H54 (cell line): ENCODE measurements at regions not wholly inside any gene's neighbourhood (a gene's known extent, or its start where the extent isn't known, plus 50 kb on each side); places are given as distances from the start of the nearest gene placed in this dataset.

Experiments
- DNase-seq: peaks from one replicate; pipeline ENCODE4 v3.0.0; 2011; ENCODE audit warnings: low spot score, mixed read lengths; ENCODE audit not compliant: insufficient read length
- FAIRE-seq: peaks from 3 replicates; lab custom pipeline; 2011; peaks lifted over from hg19 to GRCh38; lab: Jason Lieb, UNC
- POLR2A ChIP-seq: IDR thresholded peaks from 2 replicates; pipeline ENCODE4 v1.6.1; 2011; ENCODE audit warnings: low read depth, mild to moderate bottlenecking, low read length

- no peak for TF ChIP-seq POLR2A
- no peak for FAIRE-seq
- no peak for DNase-seq
Measured at GRCh38 chr14:29215853-29216252, 449.3 kb downstream of the FOXG1 start.

- no peak for DNase-seq
- no peak for TF ChIP-seq POLR2A
Measured at GRCh38 chr14:29216268-29217232, 450.0 kb downstream of the FOXG1 start.

GRCh38 chr14:29217813-29218450 lies 451.3 kb downstream of the FOXG1 start:
- DNase-seq: no peak
- no peak for FAIRE-seq
- no peak for TF ChIP-seq POLR2A

More at GRCh38 chr14:29216268-29217232, 450.0 kb downstream of the FOXG1 start:
- peak; percentile 52 for FAIRE-seq

- TF ChIP-seq POLR2A: no peak
- FAIRE-seq (no peak), DNase-seq (no peak)
Measured at GRCh38 chr14:29220072-29220471, 453.5 kb downstream of the FOXG1 start.

GRCh38 chr14:29220566-29220965 lies 454.0 kb downstream of the FOXG1 start:
- FAIRE-seq: no peak
- TF ChIP-seq POLR2A: no peak
- no peak for DNase-seq

GRCh38 chr14:29222006-29222405 lies 455.4 kb downstream of the FOXG1 start:
- no peak for DNase-seq
- TF ChIP-seq POLR2A: no peak
- no peak for FAIRE-seq

GRCh38 chr14:29222671-29223268 lies 456.2 kb downstream of the FOXG1 start:
- TF ChIP-seq POLR2A: no peak
- DNase-seq: no peak
- peak; percentile 92 for FAIRE-seq

- FAIRE-seq (no peak), DNase-seq (no peak)
- no peak for TF ChIP-seq POLR2A
Measured at GRCh38 chr14:29223947-29224346, 457.4 kb downstream of the FOXG1 start.

GRCh38 chr14:29227631-29228030 lies 461.0 kb downstream of the FOXG1 start:
- peak; percentile 91 for FAIRE-seq
- TF ChIP-seq POLR2A: no peak
- no peak for DNase-seq

GRCh38 chr14:29232153-29232552 lies 465.6 kb downstream of the FOXG1 start:
- DNase-seq (no peak), FAIRE-seq (no peak)
- TF ChIP-seq POLR2A: no peak

GRCh38 chr14:29232711-29233110 lies 466.1 kb downstream of the FOXG1 start:
- DNase-seq (no peak), FAIRE-seq (no peak)
- TF ChIP-seq POLR2A: no peak

GRCh38 chr14:29233188-29233587 lies 466.6 kb downstream of the FOXG1 start:
- FAIRE-seq (no peak), DNase-seq (no peak)
- no peak for TF ChIP-seq POLR2A

- DNase-seq (no peak), FAIRE-seq (no peak)
- no peak for TF ChIP-seq POLR2A
Measured at GRCh38 chr14:29235991-29236390, 469.4 kb downstream of the FOXG1 start.

- DNase-seq (no peak), FAIRE-seq (no peak)
- no peak for TF ChIP-seq POLR2A
Measured at GRCh38 chr14:29236401-29236800, 469.8 kb downstream of the FOXG1 start.
